Right lobe of liver (tissue), 6 donors: ENCODE measurements at regions not wholly inside any gene's neighbourhood (a gene's known extent, or its start where the extent isn't known, plus 50 kb on each side); places are given as distances from the start of the nearest gene placed in this dataset.
"Not testable (repeated sequence)": the region's sequence is repeated elsewhere in the genome, so short reads cannot be mapped to it uniquely, and the experiment has no call there.

Experiments
- ATAC-seq, 4 donors: fragments of 200-7000 bp; cut with Tn5 transposase; one replicate each; pipeline ENCODE4 v1.9.1; 2020; ENCODE audit warnings: mild to moderate bottlenecking in 4 of 4, moderate library complexity in 4 of 4
- DNase-seq, 3 donors: peaks; one replicate each; pipeline ENCODE4 v3.0.0-alpha.2; 2020
- H3K27ac ChIP-seq, 3 donors: fragments of 200-600 bp; one replicate each; pipeline ENCODE4 v1.8.0; 2022
- H3K27me3 ChIP-seq, 2 donors: fragments of 200-600 bp; one replicate each; pipeline ENCODE4 v1.8.0; 2022
- H3K36me3 ChIP-seq, 4 donors: fragments of 200-600 bp; sonication (generic) in 1 of 4; one replicate each; pipeline versions ENCODE4 v1.5.1 to v1.8.0; 2017 to 2022; ENCODE audit warnings: control low read depth in 1 of 4
- H3K4me1 ChIP-seq, 4 donors: fragments of 200-600 bp; sonication (generic) in 1 of 4; one replicate each; pipeline versions ENCODE4 v1.5.1 to v1.8.0; 2017 to 2022; ENCODE audit warnings: control low read depth in 1 of 4
- H3K4me3 ChIP-seq, 3 donors: fragments of 200-600 bp; one replicate each; pipeline ENCODE4 v1.8.0; 2022
- H3K9me3 ChIP-seq, 4 donors: fragments of 200-600 bp; sonication (generic) in 1 of 4; one replicate each; pipeline versions ENCODE4 v1.5.1 to v1.8.0; 2017 to 2022; ENCODE audit warnings: control low read depth in 1 of 4
- POLR2A ChIP-seq: fragments of 450-650 bp; IDR thresholded peaks from one replicate; pipeline ENCODE4 v1.6.1; 2017; ENCODE audit warnings: antibody characterized with exemption, mild to moderate bottlenecking
- WGBS: methylation state at CpG from one replicate; pipeline ENCODE4 v1.1.6; 2018; ENCODE audit warnings: low coverage, low lambda C conversion rate; ENCODE audit not compliant: insufficient coverage; ENCODE audit errors: missing lambda C conversion rate; 5-methylcytosine and 5-hydroxymethylcytosine counted together
- intact Hi-C, 2 donors: fragments of 100-400 bp; cut with DNase I; formaldehyde crosslinking; loops; one replicate each; pipeline versions ENCODE4 v1.11.2 to v1.14.1; 2022
- TF ChIP-seq, protein P1 (sequence below), 4 donors: fragments of 200-600 bp in 3 of 4; fragments of 450-650 bp in 1 of 4; IDR thresholded peaks; one replicate each; pipeline versions ENCODE4 v1.5.1 to v1.8.0; 2016 to 2022; ENCODE audit warnings: antibody characterized with exemption in 4 of 4, mild to moderate bottlenecking in 2 of 4
- donor health status: DM: no; HTN: yes; CAD: no.
- donor health status: DM: no; HTN: no; CAD: no.
- donor health status: DM: no; HTN: no; CAD: no.
- donor health status: DM: no; HTN: yes; CAD: no.
- donor health status: DM: no; HTN: yes; CAD: no.

DNA sequence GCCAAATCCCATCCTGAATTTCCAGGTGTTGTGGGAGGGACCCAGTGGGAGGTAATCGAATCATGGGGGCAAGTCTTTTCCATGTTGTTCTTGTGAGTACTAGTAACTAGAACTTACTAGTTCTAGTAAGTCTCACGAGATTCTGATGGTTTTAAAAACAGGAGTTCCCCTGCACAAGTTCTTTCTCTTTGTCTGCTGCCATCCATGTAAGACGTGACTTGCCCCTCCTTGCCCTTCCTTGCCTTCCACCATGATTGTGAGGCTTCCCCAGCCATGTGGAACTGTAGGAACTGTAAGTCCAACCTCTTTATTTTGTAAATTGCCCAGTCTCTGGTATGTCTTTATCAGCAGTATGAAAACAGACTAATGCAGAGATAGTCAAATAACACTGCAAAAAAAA is 122.7 kb upstream of the BEND6 start:
- intact Hi-C loops: no loop called here
- TF ChIP-seq, protein P1, sequence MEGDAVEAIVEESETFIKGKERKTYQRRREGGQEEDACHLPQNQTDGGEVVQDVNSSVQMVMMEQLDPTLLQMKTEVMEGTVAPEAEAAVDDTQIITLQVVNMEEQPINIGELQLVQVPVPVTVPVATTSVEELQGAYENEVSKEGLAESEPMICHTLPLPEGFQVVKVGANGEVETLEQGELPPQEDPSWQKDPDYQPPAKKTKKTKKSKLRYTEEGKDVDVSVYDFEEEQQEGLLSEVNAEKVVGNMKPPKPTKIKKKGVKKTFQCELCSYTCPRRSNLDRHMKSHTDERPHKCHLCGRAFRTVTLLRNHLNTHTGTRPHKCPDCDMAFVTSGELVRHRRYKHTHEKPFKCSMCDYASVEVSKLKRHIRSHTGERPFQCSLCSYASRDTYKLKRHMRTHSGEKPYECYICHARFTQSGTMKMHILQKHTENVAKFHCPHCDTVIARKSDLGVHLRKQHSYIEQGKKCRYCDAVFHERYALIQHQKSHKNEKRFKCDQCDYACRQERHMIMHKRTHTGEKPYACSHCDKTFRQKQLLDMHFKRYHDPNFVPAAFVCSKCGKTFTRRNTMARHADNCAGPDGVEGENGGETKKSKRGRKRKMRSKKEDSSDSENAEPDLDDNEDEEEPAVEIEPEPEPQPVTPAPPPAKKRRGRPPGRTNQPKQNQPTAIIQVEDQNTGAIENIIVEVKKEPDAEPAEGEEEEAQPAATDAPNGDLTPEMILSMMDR (IDR thresholded peaks at IDR 0.05): no peak
- no peak for TF ChIP-seq POLR2A

DNA sequence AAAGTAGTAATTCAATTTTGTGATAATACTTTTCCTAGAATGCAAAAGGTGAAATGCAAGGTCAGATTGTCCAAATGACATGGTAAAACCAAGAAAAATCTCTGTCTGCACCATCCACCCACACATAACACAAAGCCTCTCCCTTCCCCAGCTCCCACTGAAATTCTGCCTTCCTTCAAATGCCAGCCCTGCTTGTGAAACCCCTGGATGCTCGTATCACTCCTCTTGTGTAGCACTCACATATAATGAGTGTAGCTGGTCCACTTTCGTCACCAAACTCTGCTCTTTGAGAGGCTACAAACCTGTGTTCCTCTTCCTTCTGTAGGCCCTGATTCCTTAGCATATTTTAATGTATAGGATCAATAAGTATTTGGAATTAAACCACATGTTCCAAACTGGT is 123.6 kb upstream of the BEND6 start:
- Histone ChIP-seq H3K9me3 (no peaks in the 10 kb centered on the region), H3K36me3 (no peaks in the 10 kb centered on the region), H3K4me3 (no peak overlapping the region), H3K4me1 (no peaks in the 10 kb centered on the region), H3K27ac (no peak overlapping the region), H3K27me3 (no peaks in the 10 kb centered on the region)
- no peak for TF ChIP-seq POLR2A
- TF ChIP-seq, protein P1 (IDR thresholded peaks at IDR 0.05): no peak
- DNase-seq (no peak), ATAC-seq (no peak)
- 74% methylated on average over 2 of the region's 2 CpGs for WGBS
- intact Hi-C loops: no loop called here

More for the DNA sequence above, 122.7 kb upstream of the BEND6 start:
- Histone ChIP-seq H3K27ac (no peak overlapping the region), H3K4me3 (no peak overlapping the region), H3K4me1 (no peaks in the 10 kb centered on the region), H3K9me3 (no peaks in the 10 kb centered on the region), H3K27me3 (no peaks in the 10 kb centered on the region), H3K36me3 (no peaks in the 10 kb centered on the region)
- ATAC-seq (no peak), DNase-seq (no peak)
- 65% methylated on average over 3 of the region's 3 CpGs for WGBS

DNA sequence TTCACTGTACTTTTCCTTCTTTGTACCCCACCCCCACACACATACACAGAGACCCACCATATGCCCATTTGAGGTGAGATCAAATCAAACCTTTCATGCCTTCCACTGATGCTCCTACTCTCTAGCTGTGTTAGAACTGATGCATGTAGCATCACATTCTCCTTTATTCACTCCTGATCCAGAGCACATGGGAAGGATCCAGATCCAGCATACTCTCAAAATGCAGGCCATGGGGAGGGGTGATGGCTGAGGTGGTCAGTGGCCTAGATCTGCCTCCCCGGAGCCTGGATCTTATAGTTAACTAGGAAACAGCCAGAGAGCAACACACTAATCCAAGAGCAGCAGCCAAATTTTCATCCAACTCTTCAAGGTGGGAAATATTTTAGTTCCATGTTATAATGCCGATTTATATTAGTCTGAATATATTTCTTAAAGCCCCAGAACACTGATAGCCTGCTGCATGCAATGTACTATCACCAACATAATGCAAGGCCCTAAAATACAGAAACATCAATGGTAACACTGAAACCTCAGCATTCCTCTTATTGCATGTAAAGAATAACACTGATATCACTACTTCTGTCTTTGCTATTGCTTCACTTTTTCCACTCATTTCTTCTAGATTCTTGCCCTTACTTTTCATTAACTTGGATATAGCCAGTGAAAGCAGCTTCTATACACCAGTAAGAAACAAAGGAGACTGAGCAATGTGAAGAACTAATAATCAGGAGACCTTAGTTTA is 126.8 kb upstream of the BEND6 start:
- H3K36me3 ChIP-seq: no peaks in the 10 kb centered on the region
- DNase-seq (no peak), ATAC-seq (no peak)
- H3K4me3 ChIP-seq: no peak overlapping the region
- TF ChIP-seq, protein P1 (IDR thresholded peaks at IDR 0.05): no peak
- no peak for TF ChIP-seq POLR2A
- WGBS: 65% methylated on average over 2 of the region's 2 CpGs
- intact Hi-C loops: loop anchor here in 1 of 2 donors (5.0 kb wide), 1 partner anchor 121 kb away; no protein-coding TSS in a partner anchor
- no peak overlapping the region for H3K27ac ChIP-seq
- no peaks in the 10 kb centered on the region for H3K4me1 ChIP-seq
- H3K27me3 ChIP-seq: no peaks in the 10 kb centered on the region
- no peaks in the 10 kb centered on the region for H3K9me3 ChIP-seq

DNA sequence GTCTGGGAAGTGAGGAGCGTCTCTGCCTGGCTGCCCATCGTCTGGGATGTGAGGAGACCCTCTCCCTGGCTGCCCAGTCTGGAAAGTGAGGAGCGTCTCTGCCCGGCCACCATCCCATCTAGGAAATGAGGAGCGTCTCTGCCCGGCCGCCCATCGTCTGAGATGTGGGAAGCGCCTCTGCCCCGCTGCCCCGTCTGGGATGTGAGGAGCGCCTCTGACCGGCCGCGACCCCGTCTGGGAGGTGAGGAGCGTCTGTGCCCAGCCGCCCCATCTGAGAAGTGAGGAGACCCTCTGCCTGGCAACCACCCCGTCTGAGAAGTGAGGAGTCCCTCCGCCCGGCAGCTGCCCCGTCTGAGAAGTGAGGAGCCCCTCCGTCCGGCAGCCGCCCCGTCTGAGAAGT is 130.5 kb upstream of the BEND6 start:
- H3K27ac ChIP-seq, intact Hi-C loops, H3K9me3 ChIP-seq, H3K4me1 ChIP-seq, H3K4me3 ChIP-seq, H3K36me3 ChIP-seq, ATAC-seq, H3K27me3 ChIP-seq, DNase-seq: not testable (repeated sequence)
- 80% methylated on average over 1 of the region's 26 CpGs for WGBS

DNA sequence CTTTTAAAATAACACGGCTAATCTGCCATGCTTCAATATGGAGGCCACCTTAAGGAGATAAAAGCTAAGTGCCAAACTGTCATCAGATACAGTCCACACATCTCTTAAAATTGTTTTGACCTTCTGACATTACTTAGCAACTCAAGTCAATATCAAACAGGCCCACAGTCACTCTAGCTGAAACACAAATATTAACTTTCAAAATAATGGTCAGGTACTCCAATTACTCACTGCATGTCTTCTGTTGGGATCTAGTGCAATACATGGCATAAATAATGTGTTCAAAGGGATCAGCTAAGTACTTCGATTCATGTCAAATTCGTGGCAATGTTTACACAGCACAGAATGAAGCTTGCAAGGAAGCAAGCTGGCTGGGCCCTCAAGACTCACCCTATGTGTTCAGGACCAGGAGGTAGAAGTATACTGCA is 133.9 kb upstream of the BEND6 start:
- Histone ChIP-seq H3K4me3 (no peak overlapping the region), H3K4me1 (no peaks in the 10 kb centered on the region), H3K27me3 (no peaks in the 10 kb centered on the region), H3K36me3 (no peaks in the 10 kb centered on the region), H3K9me3 (no peaks in the 10 kb centered on the region), H3K27ac (no peak overlapping the region)
- ATAC-seq (no peak), DNase-seq (no peak)
- WGBS: 58% methylated on average over 3 of the region's 3 CpGs
- TF ChIP-seq POLR2A: no peak
- TF ChIP-seq, protein P1 (IDR thresholded peaks at IDR 0.05): no peak
- intact Hi-C loops: no loop called here
